ENCODE measurements at regions not wholly inside any gene's neighbourhood (a gene's known extent, or its start where the extent isn't known, plus 50 kb on each side); places are given as distances from the start of the nearest gene placed in this dataset.

GRCh38 chr16:88329726-88330700 lies 52.7 kb upstream of the ZNF469 start:
- no peak for TF ChIP-seq CTCF (IDR thresholded peaks at IDR 0.05)
- no peak for TF ChIP-seq POLR2AphosphoS5 (IDR thresholded peaks at IDR 0.05)
- TF ChIP-seq EP300 (IDR thresholded peaks at IDR 0.05) = no peak
- TF ChIP-seq POLR2A (IDR thresholded peaks at IDR 0.05) = no peak
